Testis (tissue), 2 donors: ENCODE measurements at regions not wholly inside any gene's neighbourhood (a gene's known extent, or its start where the extent isn't known, plus 50 kb on each side); places are given as distances from the start of the nearest gene placed in this dataset.

Source experiments
- POLR2A ChIP-seq: fragments of 450-650 bp; IDR thresholded peaks from one replicate; pipeline ENCODE4 v1.6.1; 2017; ENCODE audit warnings: antibody characterized with exemption, mild to moderate bottlenecking, moderate library complexity
- TF ChIP-seq, protein P1 (sequence below), 3 experiments: fragments of 450-650 bp in 2 of 3; fragments of 200-600 bp in 1 of 3; sonication (generic) in 1 of 3; IDR thresholded peaks; one replicate each; pipeline ENCODE4 v1.5.1; 2016 to 2019; ENCODE audit warnings: antibody characterized with exemption in 3 of 3, mild to moderate bottlenecking in 2 of 3, moderate library complexity in 1 of 3

DNA sequence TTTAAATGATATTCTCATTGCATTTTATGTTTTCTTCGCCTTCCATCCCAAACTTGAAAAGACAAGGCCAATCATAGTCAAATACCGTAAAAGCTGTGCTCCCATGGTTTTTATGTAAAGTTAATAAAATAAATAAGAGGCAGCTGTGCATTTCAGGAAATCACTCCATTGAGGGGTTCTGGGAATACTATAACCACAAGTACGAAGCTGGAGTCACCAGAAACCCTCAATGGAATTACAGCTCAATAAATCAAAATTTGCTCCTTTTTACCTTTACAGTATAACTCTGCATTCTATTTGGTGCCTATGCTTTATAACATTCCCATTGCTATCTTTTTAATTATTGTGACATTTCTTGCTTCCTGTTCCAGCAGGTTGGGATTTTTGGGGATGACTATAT lies 77.2 kb downstream of the C3orf38 start:
- TF ChIP-seq, protein P1, sequence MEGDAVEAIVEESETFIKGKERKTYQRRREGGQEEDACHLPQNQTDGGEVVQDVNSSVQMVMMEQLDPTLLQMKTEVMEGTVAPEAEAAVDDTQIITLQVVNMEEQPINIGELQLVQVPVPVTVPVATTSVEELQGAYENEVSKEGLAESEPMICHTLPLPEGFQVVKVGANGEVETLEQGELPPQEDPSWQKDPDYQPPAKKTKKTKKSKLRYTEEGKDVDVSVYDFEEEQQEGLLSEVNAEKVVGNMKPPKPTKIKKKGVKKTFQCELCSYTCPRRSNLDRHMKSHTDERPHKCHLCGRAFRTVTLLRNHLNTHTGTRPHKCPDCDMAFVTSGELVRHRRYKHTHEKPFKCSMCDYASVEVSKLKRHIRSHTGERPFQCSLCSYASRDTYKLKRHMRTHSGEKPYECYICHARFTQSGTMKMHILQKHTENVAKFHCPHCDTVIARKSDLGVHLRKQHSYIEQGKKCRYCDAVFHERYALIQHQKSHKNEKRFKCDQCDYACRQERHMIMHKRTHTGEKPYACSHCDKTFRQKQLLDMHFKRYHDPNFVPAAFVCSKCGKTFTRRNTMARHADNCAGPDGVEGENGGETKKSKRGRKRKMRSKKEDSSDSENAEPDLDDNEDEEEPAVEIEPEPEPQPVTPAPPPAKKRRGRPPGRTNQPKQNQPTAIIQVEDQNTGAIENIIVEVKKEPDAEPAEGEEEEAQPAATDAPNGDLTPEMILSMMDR (IDR thresholded peaks at IDR 0.05), result no peak
- TF ChIP-seq POLR2A, result no peak
